SK-MEL-5 (cell line): ENCODE measurements at regions not wholly inside any gene's neighbourhood (a gene's known extent, or its start where the extent isn't known, plus 50 kb on each side); places are given as distances from the start of the nearest gene placed in this dataset.
A peak's percentile ranks its signal among the peaks of the same experiment; 100 is the strongest.
"Not testable (repeated sequence)": the region's sequence is repeated elsewhere in the genome, so short reads cannot be mapped to it uniquely, and the experiment has no call there.

Experiments
- DNase-seq: peaks from one replicate; pipeline ENCODE4 v3.0.0-alpha.2; 2016; ENCODE audit warnings: low read depth, low spot score
- in situ Hi-C: cut with HindIII; loops from 2 replicates; pipeline ENCODE4 v1.10.0; 2016; ENCODE audit warnings: low sequenced_read_pairs, high pct_unique_total_duplicates, low pct_unique_long_range_greater_than_20kb

DNA sequence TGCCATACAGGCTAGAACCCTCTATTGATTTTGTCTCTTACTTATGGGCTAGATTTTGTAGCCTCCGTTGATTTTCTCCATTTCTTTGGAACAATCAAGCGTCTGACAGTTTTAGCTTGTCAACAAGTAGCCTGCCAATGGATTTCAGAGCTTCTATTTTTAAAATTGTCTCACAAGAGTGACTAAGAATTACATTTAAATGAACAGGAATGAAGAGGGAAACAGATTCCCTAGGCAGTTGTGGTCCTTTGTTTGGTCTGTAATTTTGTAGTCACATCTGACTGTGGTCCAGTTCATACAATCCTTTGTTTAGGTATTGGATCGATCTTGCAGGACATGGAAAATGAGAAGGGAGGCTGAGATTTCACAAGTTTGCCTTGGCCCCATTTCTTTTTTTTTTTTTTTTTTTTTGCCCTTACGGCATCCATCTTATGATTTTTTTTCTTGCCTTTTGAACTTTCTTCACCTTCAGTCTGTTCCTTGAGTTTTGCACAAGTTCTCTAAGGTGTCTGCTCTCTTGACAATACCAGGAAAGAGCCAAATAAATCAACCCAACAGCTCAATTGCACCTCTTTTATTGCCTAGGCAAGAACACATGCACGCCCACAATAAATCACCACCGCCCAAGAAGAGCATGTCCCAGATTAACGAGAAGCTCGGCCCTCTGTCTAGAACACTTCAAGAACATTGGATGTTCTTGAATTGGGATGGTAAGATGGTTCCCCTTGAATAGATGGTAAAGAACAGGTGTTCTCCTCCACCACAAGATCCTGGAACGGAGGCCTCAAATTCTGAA lies 86.5 kb upstream of the EGFL6 start:
- in situ Hi-C loops = no loop called here
- no peak for DNase-seq

DNA sequence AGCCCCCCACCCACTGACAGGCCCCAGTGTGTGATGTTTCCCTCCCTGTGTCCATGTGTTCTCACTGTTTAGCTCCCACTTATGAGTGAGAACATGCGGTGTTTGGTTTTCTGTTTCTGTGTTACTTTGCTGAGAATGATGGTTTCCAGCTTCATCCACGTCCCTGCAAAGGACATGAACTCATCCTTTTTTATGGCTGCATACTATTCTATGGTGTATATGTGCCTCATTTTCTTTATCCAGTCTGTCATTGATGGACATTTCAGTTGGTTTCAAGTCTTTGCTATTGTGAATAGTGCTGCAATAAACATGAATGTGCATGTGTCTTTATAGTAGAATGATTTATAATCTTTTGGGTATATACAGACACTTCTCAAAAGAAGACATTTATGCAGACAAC lies 88.6 kb upstream of the EGFL6 start:
- DNase-seq, in situ Hi-C loops: not testable (repeated sequence)

DNA sequence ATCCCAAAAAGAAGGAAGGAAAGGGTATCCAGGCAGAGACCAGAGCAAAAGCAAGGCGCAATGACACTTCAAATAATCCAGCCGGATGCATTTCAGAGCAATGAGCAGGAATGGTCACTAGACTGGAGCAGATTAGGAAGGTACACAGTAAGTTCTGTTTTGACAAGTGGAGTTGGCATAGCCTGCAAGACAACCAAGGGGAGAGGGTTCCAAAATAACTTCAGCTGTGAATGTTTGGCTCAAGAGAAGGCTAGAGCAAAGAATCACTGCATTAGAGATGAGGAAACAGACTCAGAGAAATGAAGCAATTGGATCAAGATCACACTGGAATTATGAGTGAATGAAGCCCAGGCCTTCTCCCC lies 90.0 kb upstream of the EGFL6 start:
- in situ Hi-C loops = no loop called here
- DNase-seq = no peak

DNA sequence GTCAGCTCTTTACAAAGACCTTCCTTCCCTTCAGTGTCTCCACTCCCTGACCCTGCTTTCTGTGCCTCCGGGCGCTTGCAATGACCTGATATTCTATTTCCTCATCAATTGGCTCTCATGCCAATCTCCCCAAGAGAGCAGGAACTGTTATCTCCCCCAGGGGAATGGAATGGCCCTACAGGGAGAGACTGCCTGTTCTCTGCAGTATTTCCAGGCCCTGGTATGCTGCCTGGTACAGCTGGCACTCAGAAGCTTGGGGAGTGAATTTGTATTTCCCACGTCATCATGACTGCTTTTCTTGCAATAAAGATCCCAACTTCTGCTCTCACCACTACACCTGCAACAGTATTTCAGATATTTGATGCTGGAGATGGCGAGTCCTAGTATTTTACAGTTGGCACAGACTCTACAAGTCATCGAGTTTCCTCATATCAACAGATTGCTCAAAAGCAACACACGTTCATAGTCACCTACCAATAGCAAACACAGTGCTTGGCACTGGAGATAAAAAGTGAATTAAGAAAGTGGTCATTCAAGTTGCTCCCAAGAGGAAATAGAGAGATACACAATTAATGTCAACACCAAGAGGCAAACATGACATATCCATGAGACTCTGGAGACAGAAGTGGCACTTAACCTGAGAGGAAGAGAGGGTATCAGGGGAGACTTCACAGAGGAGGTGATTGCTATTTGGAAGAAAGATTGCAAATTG lies 90.5 kb upstream of the EGFL6 start:
- in situ Hi-C loops = no loop called here
- DNase-seq = no peak

DNA sequence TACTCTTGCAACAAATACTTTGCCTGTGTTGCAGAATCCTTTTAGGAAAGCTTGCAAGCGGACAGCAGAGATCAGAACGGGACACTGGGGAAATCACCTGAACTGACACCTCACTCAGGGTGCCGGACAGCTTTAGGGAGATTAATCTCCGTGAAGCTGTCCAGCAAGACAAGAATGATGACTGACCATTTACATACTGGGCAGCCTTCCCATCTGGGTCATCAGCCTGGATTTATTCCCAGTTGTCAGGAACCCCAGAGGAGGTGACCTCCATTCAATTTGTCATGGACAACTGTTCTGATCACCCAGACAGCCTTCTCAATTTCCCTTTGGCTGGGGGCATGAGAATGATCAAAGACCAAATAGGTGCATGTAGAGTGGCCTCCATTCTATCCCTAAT lies 93.0 kb upstream of the EGFL6 start:
- in situ Hi-C loops = no loop called here
- no peak for DNase-seq

DNA sequence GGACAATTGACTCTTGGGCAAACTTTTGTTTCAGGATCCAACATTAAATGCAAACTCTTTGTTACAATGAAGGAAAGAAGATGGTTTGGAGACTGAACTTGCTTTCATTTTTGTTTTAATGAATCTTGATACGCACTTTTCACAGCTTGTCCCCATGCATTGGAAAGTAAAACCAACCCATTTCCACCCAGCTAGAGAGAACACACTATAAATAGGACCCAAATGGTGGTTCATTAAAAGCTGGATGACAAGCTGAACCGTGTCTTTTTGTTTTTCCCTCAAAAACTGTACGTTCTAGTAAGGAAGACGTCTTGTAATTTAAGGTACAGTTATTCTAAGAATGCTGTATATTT lies 95.3 kb upstream of the EGFL6 start:
- in situ Hi-C loops = no loop called here
- no peak for DNase-seq

DNA sequence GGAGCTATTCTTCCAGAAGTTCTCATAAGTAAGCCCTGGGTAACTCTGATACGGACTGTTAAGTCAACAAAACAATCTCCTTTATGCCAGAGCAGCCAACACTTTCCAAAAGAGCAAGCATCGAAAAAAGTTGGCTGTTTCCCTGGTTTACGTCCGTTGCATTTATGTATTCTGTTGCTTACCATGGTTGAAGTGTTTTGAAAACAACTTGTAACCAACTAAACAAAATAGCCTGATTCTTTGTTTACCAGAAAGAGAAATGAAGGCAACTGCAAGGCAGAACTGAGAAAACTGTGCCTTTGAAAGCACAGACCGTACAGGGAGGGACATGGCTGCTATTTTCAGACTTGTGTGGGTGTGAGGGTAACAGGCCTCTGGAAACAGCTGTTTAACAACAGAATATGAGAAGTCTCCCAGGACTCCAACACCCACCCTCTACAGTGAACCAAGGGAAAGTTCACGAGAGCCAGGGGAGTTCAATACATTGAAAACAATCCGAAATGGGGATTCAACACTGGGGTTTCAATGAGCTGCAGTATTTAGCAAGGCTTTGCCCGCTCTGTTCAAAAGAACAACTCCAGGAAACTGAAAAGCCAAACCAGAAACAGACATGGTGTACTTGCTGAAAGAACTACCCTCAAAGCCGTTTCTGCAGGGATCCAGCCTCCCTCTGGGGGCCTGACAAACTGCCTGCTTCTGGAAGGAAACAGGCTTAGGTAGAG lies 95.8 kb upstream of the EGFL6 start:
- DNase-seq = no peak
- in situ Hi-C loops = no loop called here

DNA sequence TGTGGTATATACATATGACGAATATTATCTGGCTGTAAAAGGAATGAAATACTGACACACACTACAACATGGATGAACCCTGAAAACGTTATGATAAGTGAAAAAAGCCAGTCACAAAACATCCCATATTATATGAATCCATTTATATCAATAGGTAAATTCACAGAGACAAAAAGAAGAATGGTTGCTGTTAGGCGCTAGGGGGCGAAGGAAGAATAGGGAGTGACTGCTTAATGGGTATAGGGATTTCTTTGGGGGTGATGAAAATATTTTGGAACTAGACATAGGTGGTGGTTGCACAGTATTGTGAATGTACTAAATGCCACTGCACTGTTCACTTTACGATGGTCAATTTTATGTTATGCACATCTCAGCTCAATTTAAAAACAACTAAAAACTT lies 96.4 kb upstream of the EGFL6 start:
- no peak for DNase-seq
- in situ Hi-C loops = no loop called here

DNA sequence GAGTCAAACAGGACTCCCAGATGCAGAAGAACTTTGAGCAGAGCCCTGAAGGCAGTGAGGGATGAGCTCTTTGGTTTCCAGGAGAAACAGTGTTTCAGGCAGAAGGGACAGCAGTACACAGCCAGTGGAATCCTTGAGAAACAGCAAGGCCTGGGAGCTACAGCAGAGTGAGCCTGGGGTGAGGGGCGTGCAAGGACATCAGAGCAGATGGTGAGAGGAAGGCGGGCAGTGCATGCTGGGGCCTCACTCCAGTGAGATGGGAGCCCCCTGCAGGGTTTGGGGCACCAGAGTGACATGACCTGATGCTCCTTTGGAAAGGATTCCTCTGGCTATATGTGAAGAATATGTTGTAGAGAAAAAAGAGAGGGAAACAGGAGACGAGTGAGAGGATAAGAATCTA lies 98.1 kb upstream of the EGFL6 start:
- in situ Hi-C loops = no loop called here
- DNase-seq = no peak

DNA sequence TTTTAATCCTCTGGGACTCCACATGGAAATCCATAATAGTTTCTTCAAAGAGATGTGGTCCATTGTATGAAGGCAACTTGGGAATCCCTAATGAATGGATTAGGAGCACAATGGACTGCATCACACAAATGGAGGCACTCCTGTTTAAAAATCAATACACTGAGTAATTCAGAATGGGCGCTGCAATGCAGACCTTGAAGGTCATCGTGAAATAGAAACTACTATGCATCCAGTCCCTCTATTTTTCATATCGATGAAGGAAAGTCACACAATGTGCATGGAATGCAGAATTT lies 98.8 kb upstream of the EGFL6 start:
- in situ Hi-C loops = no loop called here

DNA sequence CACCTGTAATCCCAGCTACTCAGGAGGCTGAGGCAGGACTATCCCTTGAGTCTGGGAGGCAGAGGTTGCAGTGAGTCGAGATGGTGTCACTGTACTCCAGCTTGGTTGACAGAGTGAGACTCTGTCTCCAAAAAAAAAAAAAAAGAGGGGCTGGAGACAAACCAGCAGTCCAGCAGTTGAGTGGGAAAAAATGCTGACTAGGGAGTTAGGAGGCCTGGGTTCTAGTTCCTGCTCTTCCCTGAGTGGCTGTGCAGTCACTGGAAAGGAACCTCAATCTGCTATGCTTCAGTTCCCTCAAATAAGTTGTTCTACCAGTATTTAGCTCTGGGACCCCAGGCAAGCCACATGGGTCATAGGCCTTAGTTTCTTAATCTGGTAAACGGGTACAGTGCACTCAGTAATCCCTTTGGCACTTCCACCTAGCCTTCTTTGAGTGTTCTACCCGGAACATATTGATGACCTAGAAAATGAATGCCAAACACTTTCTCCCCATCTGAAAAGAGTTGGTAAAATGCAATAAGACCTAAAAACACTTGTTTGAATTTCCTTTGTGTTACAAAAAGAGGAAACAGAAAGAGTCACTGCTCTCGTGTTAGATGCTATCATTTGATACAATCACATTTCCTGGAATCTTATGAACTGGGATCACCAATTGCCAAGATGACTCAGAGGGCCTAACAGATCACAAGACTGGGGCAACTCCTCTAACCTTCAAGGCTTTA lies 99.3 kb upstream of the EGFL6 start:
- peak; percentile 41 for DNase-seq
- in situ Hi-C loops = no loop called here

More for the DNA sequence above, 98.8 kb upstream of the EGFL6 start:
- no peak for DNase-seq

DNA sequence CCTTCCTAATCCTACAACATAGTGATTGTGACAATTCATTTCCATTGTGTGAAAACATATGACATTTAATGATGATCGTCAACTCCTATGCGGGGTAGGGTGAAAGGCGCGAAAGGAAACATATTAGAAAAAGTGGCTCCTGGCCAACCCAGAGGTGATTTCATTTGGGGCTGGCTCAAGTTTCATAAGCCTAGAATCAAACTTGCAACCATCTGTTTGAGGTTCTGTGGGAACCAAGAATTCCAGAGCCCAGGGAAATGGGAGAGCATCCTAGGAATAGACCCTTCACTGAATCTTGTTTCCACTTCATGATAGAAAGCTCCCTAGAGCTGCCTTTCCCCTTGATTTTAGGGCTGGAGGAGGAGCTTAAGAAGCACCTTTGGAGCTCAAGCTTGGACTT lies 101.3 kb upstream of the EGFL6 start:
- no peak for DNase-seq
- in situ Hi-C loops = no loop called here

DNA sequence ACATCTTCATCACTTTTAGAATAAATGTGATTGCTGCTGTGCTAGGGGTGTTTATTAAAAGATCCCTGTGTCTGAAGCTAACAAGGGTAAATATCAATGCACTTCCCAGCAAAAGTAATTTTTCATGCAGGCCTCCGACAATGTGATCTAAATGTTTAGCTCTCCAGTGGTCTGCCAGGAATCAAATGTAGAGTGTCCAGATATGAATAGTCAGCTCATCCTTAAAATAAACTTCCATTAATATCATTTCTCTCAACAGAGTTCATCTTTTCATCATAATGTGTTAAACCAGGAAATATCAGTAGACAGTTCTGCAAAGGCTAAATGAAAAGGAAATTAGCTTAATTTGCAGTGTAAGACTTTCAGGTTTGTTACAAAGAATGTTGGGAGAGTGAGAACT lies 102.2 kb upstream of the EGFL6 start:
- in situ Hi-C loops = no loop called here

DNA sequence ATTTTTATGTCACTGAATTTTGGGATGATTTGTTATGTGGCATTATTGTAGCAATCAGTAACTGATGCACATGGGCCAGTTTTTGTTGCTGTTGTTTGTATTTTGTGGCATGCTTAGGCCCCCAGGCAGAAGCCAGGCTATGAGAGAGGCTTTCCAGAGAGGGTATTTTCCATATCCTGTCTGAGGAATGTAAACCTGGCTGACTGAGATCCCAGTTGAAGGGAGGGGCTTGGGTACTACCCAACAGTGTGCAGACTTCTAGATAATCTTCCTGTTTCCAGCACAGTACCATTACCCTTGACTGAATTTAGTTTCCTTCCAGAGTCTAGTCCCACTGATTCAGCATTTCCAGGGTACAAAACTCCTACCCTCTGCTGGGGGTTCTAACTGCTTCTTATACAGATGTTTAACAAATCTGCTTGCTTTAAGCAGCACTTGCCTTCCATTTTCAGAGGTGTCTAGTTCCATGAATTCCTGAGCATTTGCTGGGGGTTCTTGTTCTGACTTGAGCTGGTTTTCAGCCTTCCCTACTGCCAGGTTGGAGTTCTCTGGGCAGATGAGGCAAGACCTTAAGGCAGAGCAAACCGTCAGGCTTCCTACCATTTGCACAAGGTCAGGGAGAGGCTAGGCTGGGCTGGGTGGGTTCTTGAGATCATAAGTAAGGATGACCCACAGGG lies 104.7 kb upstream of the EGFL6 start:
- no peak for DNase-seq
- in situ Hi-C loops = no loop called here

More for the DNA sequence above, 102.2 kb upstream of the EGFL6 start:
- DNase-seq = no peak

DNA sequence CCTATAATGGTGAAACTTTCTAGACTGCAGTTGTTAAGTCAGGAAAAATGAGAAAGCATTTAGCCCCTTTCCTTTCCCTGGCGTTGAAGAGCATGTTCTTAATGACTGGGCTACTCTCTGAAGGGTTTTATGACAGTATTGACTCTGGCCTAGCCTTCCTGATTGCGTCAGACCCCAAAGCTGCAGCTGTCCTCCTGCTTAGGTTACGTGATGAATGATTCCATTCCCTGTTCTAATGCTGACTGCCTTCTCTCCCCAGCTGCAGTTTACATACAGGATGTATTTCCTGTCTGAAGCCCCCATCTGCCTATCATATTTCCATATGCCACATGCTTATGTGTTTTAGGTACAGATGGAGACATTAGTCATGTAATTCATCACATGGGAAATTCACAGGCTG lies 105.8 kb upstream of the EGFL6 start:
- no peak for DNase-seq
- in situ Hi-C loops = no loop called here

DNA sequence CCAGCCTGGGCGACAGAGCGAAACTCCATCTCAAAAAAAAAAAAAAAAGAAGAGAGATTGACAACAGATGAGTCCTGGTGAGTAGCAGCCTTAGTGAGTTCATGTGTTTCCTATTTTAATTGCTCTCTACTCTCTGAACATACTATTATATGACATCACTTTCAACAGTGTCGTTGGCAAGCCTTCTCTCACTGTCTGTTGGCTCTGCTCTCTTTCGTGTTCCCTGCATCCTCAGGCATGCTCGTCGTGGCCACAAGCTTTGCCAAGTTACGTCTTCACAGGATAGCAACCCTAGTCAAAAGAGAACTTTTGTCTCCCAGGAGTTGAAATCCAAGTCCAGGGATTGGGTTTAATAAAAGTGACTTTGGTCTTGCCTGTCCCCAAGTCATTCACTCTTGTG lies 117.1 kb upstream of the EGFL6 start:
- no peak for DNase-seq
- in situ Hi-C loops = no loop called here

DNA sequence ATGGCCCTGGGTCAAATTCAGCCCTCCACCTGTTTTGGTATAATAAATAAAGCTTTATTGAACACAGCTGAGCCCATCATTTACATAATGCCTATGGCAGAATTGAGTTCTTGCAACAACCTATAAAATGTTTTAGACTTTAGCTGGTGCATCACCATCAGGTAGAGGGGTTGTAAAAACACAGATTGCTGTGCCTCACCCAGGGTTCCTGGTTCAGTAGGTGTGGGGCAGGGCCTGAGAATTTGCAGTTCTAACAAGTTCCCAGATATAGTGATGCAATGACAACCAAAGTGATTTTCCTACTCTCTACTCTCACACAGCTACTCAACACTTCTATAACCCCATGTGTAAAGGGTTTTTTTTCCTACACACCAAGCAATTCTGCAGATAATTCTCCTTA lies 120.0 kb upstream of the EGFL6 start:
- in situ Hi-C loops = no loop called here
- no peak for DNase-seq

DNA sequence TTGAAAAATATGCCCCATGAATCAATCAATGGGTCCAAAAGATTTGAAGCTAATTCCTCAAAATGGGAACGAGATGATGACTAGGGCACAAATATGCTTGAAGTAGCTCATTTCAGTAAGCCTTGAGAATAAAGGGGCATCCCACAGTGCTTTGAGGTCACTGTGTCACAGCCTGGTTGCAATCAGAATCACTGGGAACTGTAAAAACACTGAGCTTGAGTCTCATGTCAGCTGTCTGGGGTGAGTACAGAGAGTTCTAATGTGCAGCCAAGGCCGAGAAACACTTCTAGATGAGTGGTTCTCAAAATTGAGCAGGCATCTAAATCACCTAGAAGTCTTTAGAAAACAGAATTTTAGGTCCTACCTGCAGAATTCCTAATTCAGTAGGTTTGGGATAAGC lies 120.5 kb upstream of the EGFL6 start:
- in situ Hi-C loops = no loop called here

More for the DNA sequence above, 120.5 kb upstream of the EGFL6 start:
- DNase-seq = no peak
